GM12892 (cell line): ENCODE measurements at regions not wholly inside any gene's neighbourhood (a gene's known extent, or its start where the extent isn't known, plus 50 kb on each side); places are given as distances from the start of the nearest gene placed in this dataset.
"Not testable (repeated sequence)": the region's sequence is repeated elsewhere in the genome, so short reads cannot be mapped to it uniquely, and the experiment has no call there.

Source experiments
- POLR2A ChIP-seq: IDR thresholded peaks from 2 replicates; pipeline ENCODE4 v1.6.1; 2011; ENCODE audit warnings: low read depth, low read length, control low read depth
- POLR2AphosphoS5 ChIP-seq: IDR thresholded peaks from 2 replicates; pipeline ENCODE4 v1.6.1; 2011; ENCODE audit warnings: low read depth, low read length, control low read depth
- TAF1 ChIP-seq: IDR thresholded peaks from 2 replicates; pipeline ENCODE4 v1.6.1; 2011; ENCODE audit warnings: low read depth, mild to moderate bottlenecking, control low read depth, low read length, borderline replicate concordance

DNA sequence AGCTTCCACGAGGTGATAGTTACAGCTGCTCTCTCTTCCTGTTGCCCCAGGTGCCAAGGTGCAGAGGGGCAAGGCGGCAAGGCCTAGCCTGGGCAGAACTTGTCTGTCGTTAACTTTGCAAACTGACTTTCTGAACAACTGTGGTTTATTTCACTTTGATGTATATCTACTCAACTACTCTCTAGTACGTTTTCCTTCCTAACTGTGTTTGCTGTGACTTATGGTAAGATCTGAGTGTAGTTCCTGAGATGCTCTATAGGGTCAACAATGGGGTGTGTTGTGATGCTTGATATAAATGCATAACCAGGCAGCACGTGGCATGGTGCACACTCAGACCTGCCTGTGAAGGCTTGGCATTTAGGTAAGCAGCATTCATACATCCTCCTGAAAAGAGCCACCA lies 77.1 kb downstream of the TRIM43 start:
- not testable (repeated sequence) for TF ChIP-seq TAF1, POLR2A, POLR2AphosphoS5
